Fibroblast of lung (primary cell): ENCODE measurements at regions not wholly inside any gene's neighbourhood (a gene's known extent, or its start where the extent isn't known, plus 50 kb on each side); places are given as distances from the start of the nearest gene placed in this dataset.

Experiments used
- DNase-seq, 2 donors: peaks; one replicate each; pipeline versions ENCODE4 v3.0.0 to v3.0.0-alpha.2; 2010; ENCODE audit warnings: low read depth in 2 of 2
- H2AFZ ChIP-seq: 2 replicates; pipeline ENCODE4 v1.5.1; 2012; ENCODE audit warnings: low read length, control low read depth, inconsistent platforms
- H3K27ac ChIP-seq: 2 replicates; pipeline ENCODE4 v1.5.1; 2011; ENCODE audit warnings: low read length, control low read depth; ENCODE audit not compliant: insufficient read depth
- H3K27me3 ChIP-seq: 2 replicates; pipeline ENCODE4 v1.5.1; 2011; ENCODE audit warnings: mild to moderate bottlenecking, low read length; ENCODE audit not compliant: control insufficient read depth, insufficient read depth
- H3K36me3 ChIP-seq: 2 replicates; pipeline ENCODE4 v1.5.1; 2011; ENCODE audit warnings: low read length; ENCODE audit not compliant: control insufficient read depth, insufficient read depth
- H3K4me1 ChIP-seq: 2 replicates; pipeline ENCODE4 v1.5.1; 2011; ENCODE audit warnings: low read length; ENCODE audit not compliant: control insufficient read depth, insufficient read depth; ENCODE audit errors: extremely low read depth
- H3K4me2 ChIP-seq: 2 replicates; pipeline ENCODE4 v1.5.1; 2011; ENCODE audit warnings: low read length, control low read depth; ENCODE audit not compliant: insufficient read depth; ENCODE audit errors: extremely low read depth
- H3K4me3 ChIP-seq, 4 experiments: fragments of 200-600 bp in 1 of 4; sonication (generic) in 1 of 4; replicated peaks in 1 of 4; 2 replicates each; pipeline ENCODE4 v1.5.1; 2011 to 2016; ENCODE audit warnings: low read length in 4 of 4, low read depth in 3 of 4, mild to moderate bottlenecking in 3 of 4, control low read depth in 2 of 4, inconsistent platforms in 1 of 4, mixed read lengths in 1 of 4; ENCODE audit not compliant: insufficient read depth in 1 of 4; ENCODE audit errors: control extremely low read depth in 1 of 4
- H3K79me2 ChIP-seq: 2 replicates; pipeline ENCODE4 v1.5.1; 2012; ENCODE audit warnings: mild to moderate bottlenecking, low read length, inconsistent platforms; ENCODE audit not compliant: control insufficient read depth, insufficient read depth
- H3K9ac ChIP-seq: 2 replicates; pipeline ENCODE4 v1.5.1; 2011; ENCODE audit warnings: mild to moderate bottlenecking, low read length, control low read depth; ENCODE audit not compliant: insufficient read depth
- H3K9me3 ChIP-seq: 2 replicates; pipeline ENCODE4 v1.5.1; 2012; ENCODE audit warnings: low read depth, low read length; ENCODE audit not compliant: control insufficient read depth, insufficient read depth
- H4K20me1 ChIP-seq: 2 replicates; pipeline ENCODE4 v1.5.1; 2011; ENCODE audit warnings: low read length; ENCODE audit not compliant: control insufficient read depth, insufficient read depth; ENCODE audit errors: extremely low read depth
- CTCF ChIP-seq, 2 donors: IDR thresholded peaks in 1 of 2; conservative IDR thresholded peaks in 1 of 2; 1 replicate in 1 of 2; 2 replicates in 1 of 2; pipeline ENCODE4 v1.5.1; 2011 to 2012; ENCODE audit warnings: low read length in 2 of 2, control low read depth in 1 of 2, inconsistent platforms in 1 of 2, low read depth in 1 of 2, mild to moderate bottlenecking in 1 of 2
- EZH2 ChIP-seq: IDR thresholded peaks from 2 replicates; pipeline ENCODE4 v1.5.1; 2012; ENCODE audit warnings: low read length, control low read depth, mild to moderate bottlenecking; ENCODE audit errors: missing control alignments

GRCh38 chr13:109897988-109898624, 111.7 kb upstream of the IRS2 start:
- H3K79me2 ChIP-seq: no peaks in the 10 kb centered on the region
- H3K4me1 ChIP-seq: no peaks in the 10 kb centered on the region
- no peaks in the 10 kb centered on the region for H3K36me3 ChIP-seq
- H3K27me3 ChIP-seq: no peaks in the 10 kb centered on the region
- TF ChIP-seq EZH2: no peak
- TF ChIP-seq CTCF (conservative IDR thresholded peaks at IDR 0.05 in 1 of 2, IDR thresholded peaks at IDR 0.05 in 1 of 2; ENCODE audit: low read depth in 1 of 2, low read length in 2 of 2): no peak
- no peak overlapping the region for H2AFZ ChIP-seq
- no peak overlapping the region for H3K4me3 ChIP-seq
- H3K9me3 ChIP-seq: no peaks in the 10 kb centered on the region
- H4K20me1 ChIP-seq: no peaks in the 10 kb centered on the region
- DNase-seq: no peak
- H3K27ac ChIP-seq: no peak overlapping the region
- H3K9ac ChIP-seq: no peak overlapping the region
- H3K4me2 ChIP-seq: no peak overlapping the region

- no peaks in the 10 kb centered on the region for H3K27me3 ChIP-seq
Measured at GRCh38 chr13:109892101-109892500, 105.7 kb upstream of the IRS2 start.

GRCh38 chr13:109885235-109885634, 98.9 kb upstream of the IRS2 start:
- no peak for TF ChIP-seq CTCF (conservative IDR thresholded peaks at IDR 0.05 in 1 of 2, IDR thresholded peaks at IDR 0.05 in 1 of 2; ENCODE audit: low read depth in 1 of 2, low read length in 2 of 2)
- no peak for TF ChIP-seq EZH2
- H3K36me3 ChIP-seq: no peaks in the 10 kb centered on the region

More at GRCh38 chr13:109892101-109892500, 105.7 kb upstream of the IRS2 start:
- no peak overlapping the region for H3K27ac ChIP-seq
- no peak overlapping the region for H2AFZ ChIP-seq
- no peaks in the 10 kb centered on the region for H3K4me1 ChIP-seq
- no peak overlapping the region for H3K4me2 ChIP-seq
- H3K9ac ChIP-seq: no peak overlapping the region
- no peak for TF ChIP-seq CTCF (conservative IDR thresholded peaks at IDR 0.05 in 1 of 2, IDR thresholded peaks at IDR 0.05 in 1 of 2; ENCODE audit: low read depth in 1 of 2, low read length in 2 of 2)
- TF ChIP-seq EZH2: no peak
- H3K79me2 ChIP-seq: no peaks in the 10 kb centered on the region
- H3K9me3 ChIP-seq: no peaks in the 10 kb centered on the region
- no peaks in the 10 kb centered on the region for H4K20me1 ChIP-seq
- no peak overlapping the region for H3K4me3 ChIP-seq
- no peaks in the 10 kb centered on the region for H3K36me3 ChIP-seq
- no peak for DNase-seq

More at GRCh38 chr13:109885235-109885634, 98.9 kb upstream of the IRS2 start:
- Histone ChIP-seq H4K20me1 (no peaks in the 10 kb centered on the region), H3K27me3 (no peaks in the 10 kb centered on the region), H3K4me3 (no peak overlapping the region), H3K79me2 (no peaks in the 10 kb centered on the region), H3K4me1 (no peaks in the 10 kb centered on the region), H3K4me2 (no peak overlapping the region), H3K9me3 (no peaks in the 10 kb centered on the region), H3K9ac (no peak overlapping the region), H2AFZ (no peak overlapping the region), H3K27ac (no peak overlapping the region)
- no peak for DNase-seq
